GM12878 (cell line): ENCODE measurements at regions not wholly inside any gene's neighbourhood (a gene's known extent, or its start where the extent isn't known, plus 50 kb on each side); places are given as distances from the start of the nearest gene placed in this dataset.

Experiments used
- ATAC-seq: fragments of 200-7000 bp; cut with Tn5 transposase; 3 replicates; pipeline ENCODE4 v1.9.1; 2020; ENCODE audit warnings: mild to moderate bottlenecking, moderate library complexity
- BruUV-seq: library from RNA; stranded (reverse); fragments of 400-500 nt; replicated peaks from 2 replicates; lab custom pipeline; 2021; lab: Mats Ljungman, UMichigan
- CTCF ChIA-PET: fragments of 300-600 bp; sonication (Branson Sonifier 250); formaldehyde crosslinking; extraction: SDS; loops from one replicate; lab custom pipeline; 2021; ENCODE audit warnings: inconsistent platforms; lab: Yijun Ruan, JAX
- POLR2A ChIA-PET: fragments of 350-600 bp; formaldehyde crosslinking; extraction: SDS; loops from one replicate; lab custom pipeline; 2021; ENCODE audit warnings: inconsistent platforms; lab: Charles Lee
- RAD21 ChIA-PET: fragments of 300-600 bp; sonication (Branson Sonifier 250); formaldehyde crosslinking; loops from one replicate; lab custom pipeline; 2023; ENCODE audit warnings: antibody characterized with exemption; ENCODE audit not compliant: unreplicated experiment; lab: Charles Lee
- SMC1A ChIA-PET: fragments of 300-600 bp; sonication (Branson Sonifier 250); formaldehyde crosslinking; loops from one replicate; lab custom pipeline; 2023; ENCODE audit not compliant: unreplicated experiment, uncharacterized antibody; lab: Charles Lee
- DNase-seq: peaks from one replicate; pipeline ENCODE4 v3.0.0-alpha.2; 2011; ENCODE audit warnings: low read depth, low spot score
- FAIRE-seq: peaks from 3 replicates; lab custom pipeline; 2011; peaks lifted over from hg19 to GRCh38; lab: Jason Lieb, UNC
- H2AFZ ChIP-seq: 2 replicates; pipeline ENCODE4 v1.6.0; 2011; ENCODE audit warnings: low read depth, low read length, control low read depth; ENCODE audit not compliant: control insufficient read depth
- H3K27ac ChIP-seq: 2 replicates; pipeline ENCODE4 v1.5.1; 2011; ENCODE audit warnings: control low read depth; ENCODE audit not compliant: control insufficient read depth, insufficient read depth
- H3K27me3 ChIP-seq, 2 experiments: replicated peaks in 1 of 2; 2 replicates each; pipeline versions ENCODE4 v1.6.0 to v1.6.1; 2011; ENCODE audit warnings: low read length in 1 of 2; ENCODE audit not compliant: control insufficient read depth in 2 of 2, insufficient read depth in 2 of 2
- H3K36me3 ChIP-seq, 2 experiments: 2 replicates each; pipeline ENCODE4 v1.5.1; 2011; ENCODE audit warnings: low read length in 1 of 2; ENCODE audit not compliant: control insufficient read depth in 2 of 2, insufficient read depth in 2 of 2
- H3K4me1 ChIP-seq: 2 replicates; pipeline ENCODE4 v1.6.1; 2011; ENCODE audit warnings: mild to moderate bottlenecking, low read length, moderate library complexity, mixed read lengths; ENCODE audit not compliant: control insufficient read depth, insufficient read depth
- H3K4me2 ChIP-seq: 2 replicates; pipeline ENCODE4 v1.6.0; 2011; ENCODE audit warnings: control low read depth; ENCODE audit not compliant: control insufficient read depth, insufficient read depth
- H3K4me3 ChIP-seq: fragments of 200-600 bp; sonication (generic); 2 replicates; pipeline ENCODE4 v1.5.1; 2016
- H3K79me2 ChIP-seq: 2 replicates; pipeline ENCODE4 v1.6.0; 2011; ENCODE audit warnings: low read length; ENCODE audit not compliant: control insufficient read depth, insufficient read depth
- H3K9ac ChIP-seq: 2 replicates; pipeline ENCODE4 v1.8.0; 2011; ENCODE audit warnings: low read length, control low read depth, mixed read lengths; ENCODE audit not compliant: control insufficient read depth, insufficient read depth
- H3K9me3 ChIP-seq: replicated peaks from 3 replicates; pipeline ENCODE4 v1.5.1; 2011; ENCODE audit warnings: mild to moderate bottlenecking, low read length; ENCODE audit not compliant: control insufficient read depth, insufficient read depth
- H4K20me1 ChIP-seq: 2 replicates; pipeline ENCODE4 v1.6.0; 2011; ENCODE audit not compliant: control insufficient read depth, insufficient read depth
- ASH2L ChIP-seq: fragments of 300-600, 200-600 bp; sonication (generic); IDR thresholded peaks from 2 replicates; pipeline ENCODE4 v1.6.1; 2017; ENCODE audit warnings: low read depth, mild to moderate bottlenecking, borderline replicate concordance
- ATF3 ChIP-seq: IDR thresholded peaks from 2 replicates; pipeline ENCODE4 v1.6.1; 2011; ENCODE audit warnings: low read depth, mild to moderate bottlenecking, low read length, moderate library complexity, borderline replicate concordance; ENCODE audit errors: extremely low read depth
- BMI1 ChIP-seq: fragments of 450-650 bp; IDR thresholded peaks from 2 replicates; pipeline ENCODE4 v1.6.1; 2016; ENCODE audit warnings: mild to moderate bottlenecking, moderate library complexity, borderline replicate concordance
- DPF2 ChIP-seq: fragments of 450-650 bp; IDR thresholded peaks from 2 replicates; pipeline ENCODE4 v1.6.1; 2017; ENCODE audit warnings: mild to moderate bottlenecking
- HDAC6 ChIP-seq: fragments of 200-600 bp; sonication (generic); IDR thresholded peaks from one replicate; pipeline ENCODE4 v1.8.0; 2017; ENCODE audit warnings: antibody characterized with exemption; ENCODE audit not compliant: unreplicated experiment
- LARP7 ChIP-seq: fragments of 450-650 bp; IDR thresholded peaks from 2 replicates; pipeline ENCODE4 v1.6.1; 2017; ENCODE audit warnings: mild to moderate bottlenecking
- NFIC ChIP-seq: IDR thresholded peaks from 2 replicates; pipeline ENCODE4 v1.6.1; 2012; ENCODE audit warnings: low read depth, mild to moderate bottlenecking, inconsistent platforms, low read length, moderate library complexity
- NFXL1 ChIP-seq: fragments of 450-650 bp; IDR thresholded peaks from 2 replicates; pipeline ENCODE4 v1.6.1; 2017; ENCODE audit warnings: antibody characterized with exemption, mild to moderate bottlenecking, borderline replicate concordance
- NR2C2 ChIP-seq: IDR thresholded peaks from 2 replicates; pipeline ENCODE4 v1.6.1; 2011; ENCODE audit warnings: borderline replicate concordance, low read depth; ENCODE audit not compliant: control insufficient read depth, insufficient read length
- PML ChIP-seq: IDR thresholded peaks from 2 replicates; pipeline ENCODE4 v1.6.1; 2012; ENCODE audit warnings: low read length, inconsistent platforms
- RCOR1 ChIP-seq: conservative IDR thresholded peaks from 2 replicates; pipeline ENCODE4 v1.6.1; 2012; ENCODE audit warnings: low read depth, low read length, improper control_type of control experiment
- STAT3 ChIP-seq: IDR thresholded peaks from 2 replicates; pipeline ENCODE4 v1.6.1; 2011; ENCODE audit warnings: low read depth, low read length, improper control_type of control experiment
- TCF3 ChIP-seq: IDR thresholded peaks from 2 replicates; pipeline ENCODE4 v1.6.1; 2012; ENCODE audit warnings: low read depth, mild to moderate bottlenecking, low read length, borderline replicate concordance; ENCODE audit not compliant: insufficient read depth
- YBX1 ChIP-seq: fragments of 450-650 bp; IDR thresholded peaks from 2 replicates; pipeline ENCODE4 v1.6.1; 2016; ENCODE audit warnings: antibody characterized with exemption
- ZBED1 ChIP-seq: IDR thresholded peaks from 2 replicates; pipeline ENCODE4 v1.6.1; 2016; ENCODE audit warnings: borderline replicate concordance
- ZBTB11 ChIP-seq: fragments of 450-650 bp; formaldehyde crosslinking; IDR thresholded peaks from 2 replicates; pipeline ENCODE4 v1.5.0; 2022; ENCODE audit warnings: mild to moderate bottlenecking, missing genetic modification characterization
- WGBS: methylation state at CpG from one replicate; pipeline ENCODE4 v1.1.6; 2016; ENCODE audit warnings: low lambda C conversion rate; ENCODE audit not compliant: insufficient replicate concordance, insufficient coverage; ENCODE audit errors: missing lambda C conversion rate; 5-methylcytosine and 5-hydroxymethylcytosine counted together
- in situ Hi-C: fragments of 300-500 bp; cut with MboI; formaldehyde crosslinking; loops from 9 replicates; pipeline ENCODE4 v1.14.3; 2018; ENCODE audit warnings: mixed read lengths
- intact Hi-C: fragments of 100-400 bp; cut with micrococcal nuclease; formaldehyde crosslinking; loops from one replicate; pipeline ENCODE4 v1.14.2; 2022; ENCODE audit not compliant: unreplicated experiment
- TF ChIP-seq, protein P1 (sequence below): fragments of 450-650 bp; IDR thresholded peaks from 2 replicates; pipeline ENCODE4 v1.6.1; 2017; ENCODE audit warnings: mild to moderate bottlenecking, moderate library complexity

- no peaks in the 10 kb centered on the region for H3K36me3 ChIP-seq
- POLR2A ChIA-PET, result no interaction called here
- CTCF ChIA-PET, result no interaction called here
These were observed 56.5 kb upstream of the ARHGAP32 start for GRCh38 chr11:129248618-129249017.

More at GRCh38 chr11:129248618-129249017, 56.5 kb upstream of the ARHGAP32 start:
- TF ChIP-seq RCOR1 (no peak), DPF2 (no peak), LARP7 (no peak), NFXL1 (no peak), ZBTB11 (CRISPR knock-in tag) (no peak), PML (no peak), ASH2L (no peak), ATF3 (no peak), TCF3 (no peak), NR2C2 (no peak), BMI1 (no peak), HDAC6 (no peak), STAT3 (no peak), YBX1 (no peak), NFIC (no peak), ZBED1 (no peak)
- TF ChIP-seq, protein P1, sequence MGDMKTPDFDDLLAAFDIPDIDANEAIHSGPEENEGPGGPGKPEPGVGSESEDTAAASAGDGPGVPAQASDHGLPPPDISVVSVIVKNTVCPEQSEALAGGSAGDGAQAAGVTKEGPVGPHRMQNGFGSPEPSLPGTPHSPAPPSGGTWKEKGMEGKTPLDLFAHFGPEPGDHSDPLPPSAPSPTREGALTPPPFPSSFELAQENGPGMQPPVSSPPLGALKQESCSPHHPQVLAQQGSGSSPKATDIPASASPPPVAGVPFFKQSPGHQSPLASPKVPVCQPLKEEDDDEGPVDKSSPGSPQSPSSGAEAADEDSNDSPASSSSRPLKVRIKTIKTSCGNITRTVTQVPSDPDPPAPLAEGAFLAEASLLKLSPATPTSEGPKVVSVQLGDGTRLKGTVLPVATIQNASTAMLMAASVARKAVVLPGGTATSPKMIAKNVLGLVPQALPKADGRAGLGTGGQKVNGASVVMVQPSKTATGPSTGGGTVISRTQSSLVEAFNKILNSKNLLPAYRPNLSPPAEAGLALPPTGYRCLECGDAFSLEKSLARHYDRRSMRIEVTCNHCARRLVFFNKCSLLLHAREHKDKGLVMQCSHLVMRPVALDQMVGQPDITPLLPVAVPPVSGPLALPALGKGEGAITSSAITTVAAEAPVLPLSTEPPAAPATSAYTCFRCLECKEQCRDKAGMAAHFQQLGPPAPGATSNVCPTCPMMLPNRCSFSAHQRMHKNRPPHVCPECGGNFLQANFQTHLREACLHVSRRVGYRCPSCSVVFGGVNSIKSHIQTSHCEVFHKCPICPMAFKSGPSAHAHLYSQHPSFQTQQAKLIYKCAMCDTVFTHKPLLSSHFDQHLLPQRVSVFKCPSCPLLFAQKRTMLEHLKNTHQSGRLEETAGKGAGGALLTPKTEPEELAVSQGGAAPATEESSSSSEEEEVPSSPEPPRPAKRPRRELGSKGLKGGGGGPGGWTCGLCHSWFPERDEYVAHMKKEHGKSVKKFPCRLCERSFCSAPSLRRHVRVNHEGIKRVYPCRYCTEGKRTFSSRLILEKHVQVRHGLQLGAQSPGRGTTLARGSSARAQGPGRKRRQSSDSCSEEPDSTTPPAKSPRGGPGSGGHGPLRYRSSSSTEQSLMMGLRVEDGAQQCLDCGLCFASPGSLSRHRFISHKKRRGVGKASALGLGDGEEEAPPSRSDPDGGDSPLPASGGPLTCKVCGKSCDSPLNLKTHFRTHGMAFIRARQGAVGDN, result no peak
- TF ChIP-seq, all 136 proteins: peak for 0
- Histone ChIP-seq H3K4me1 (no peaks in the 10 kb centered on the region), H3K4me2 (no peak overlapping the region), H3K79me2 (no peaks in the 10 kb centered on the region), H3K9me3 (no peaks in the 10 kb centered on the region), H2AFZ (no peak overlapping the region), H4K20me1 (no peaks in the 10 kb centered on the region), H3K27ac (no peak overlapping the region), H3K9ac (no peak overlapping the region), H3K27me3 (no peaks in the 10 kb centered on the region), H3K4me3 (no peak overlapping the region)
- no TSS peak for BruUV-seq
- intact Hi-C loops, result no loop called here
- WGBS, result 5% methylated on average over 4 of the region's 4 CpGs
- no peak for ATAC-seq
- FAIRE-seq, result no peak
- in situ Hi-C loops, result no loop called here
- no peak for DNase-seq
- ChIA-PET RAD21 (no interaction called here), SMC1A (interaction anchor here (0.6 kb wide), 1 partner anchor 229 kb away, joined by 3 read pairs; no protein-coding TSS in a partner anchor)
